Thyroid gland (tissue), 4 donors: ENCODE measurements at regions not wholly inside any gene's neighbourhood (a gene's known extent, or its start where the extent isn't known, plus 50 kb on each side); places are given as distances from the start of the nearest gene placed in this dataset.

ENCODE experiments used
- CTCF ChIP-seq, 6 experiments: fragments of 200-600 bp in 3 of 6; fragments of 450-650 bp in 3 of 6; sonication (generic) in 3 of 6; IDR thresholded peaks; one replicate each; pipeline ENCODE4 v1.5.1; 2016 to 2019; ENCODE audit warnings: antibody characterized with exemption in 6 of 6, mild to moderate bottlenecking in 2 of 6, inconsistent platforms in 1 of 6, moderate library complexity in 1 of 6
- POLR2A ChIP-seq, 2 donors: fragments of 450-650 bp; IDR thresholded peaks; one replicate each; pipeline ENCODE4 v1.6.1; 2017; ENCODE audit warnings: antibody characterized with exemption in 2 of 2, mild to moderate bottlenecking in 2 of 2, moderate library complexity in 1 of 2

GRCh38 chr4:133377286-133377685, 228.2 kb downstream of the PCDH10 start:
- TF ChIP-seq CTCF (IDR thresholded peaks at IDR 0.05): no peak
- TF ChIP-seq POLR2A (IDR thresholded peaks at IDR 0.05): no peak
